ACHN (cell line): ENCODE measurements at regions not wholly inside any gene's neighbourhood (a gene's known extent, or its start where the extent isn't known, plus 50 kb on each side); places are given as distances from the start of the nearest gene placed in this dataset.
A peak's percentile ranks its signal among the peaks of the same experiment; 100 is the strongest.

Experiments used
- DNase-seq: peaks from one replicate; pipeline ENCODE4 v3.0.0-alpha.2; 2015
- in situ Hi-C: cut with HindIII; loops from 2 replicates; pipeline ENCODE4 v1.10.0; 2017; ENCODE audit warnings: low sequenced_read_pairs, low pct_ligation_motif_present, low pct_unique_long_range_greater_than_20kb

DNA sequence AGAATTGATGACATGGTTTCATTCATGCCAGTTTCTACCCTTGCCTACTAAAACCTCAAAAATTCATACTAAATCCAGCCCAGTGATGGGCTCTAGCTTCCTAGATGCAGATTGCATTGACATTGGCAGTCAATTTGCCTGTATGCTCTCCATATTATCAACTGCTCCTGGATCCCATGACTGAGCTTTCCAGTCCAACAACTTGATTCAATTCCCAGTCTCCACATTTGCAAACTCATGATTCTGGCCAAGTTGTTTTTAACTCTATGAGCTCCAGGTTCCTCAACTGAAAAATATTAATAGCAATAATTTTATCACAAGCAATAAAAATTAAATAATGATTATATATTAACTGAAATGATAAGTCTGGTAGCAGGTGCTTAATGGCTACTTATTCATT is 51.0 kb upstream of the DSC1 start:
- in situ Hi-C loops: no loop called here
- DNase-seq: no peak

GRCh38 chr18:31217038-31217849 is 54.6 kb upstream of the DSC1 start:
- DNase-seq: no peak
- in situ Hi-C loops: no loop called here

DNA sequence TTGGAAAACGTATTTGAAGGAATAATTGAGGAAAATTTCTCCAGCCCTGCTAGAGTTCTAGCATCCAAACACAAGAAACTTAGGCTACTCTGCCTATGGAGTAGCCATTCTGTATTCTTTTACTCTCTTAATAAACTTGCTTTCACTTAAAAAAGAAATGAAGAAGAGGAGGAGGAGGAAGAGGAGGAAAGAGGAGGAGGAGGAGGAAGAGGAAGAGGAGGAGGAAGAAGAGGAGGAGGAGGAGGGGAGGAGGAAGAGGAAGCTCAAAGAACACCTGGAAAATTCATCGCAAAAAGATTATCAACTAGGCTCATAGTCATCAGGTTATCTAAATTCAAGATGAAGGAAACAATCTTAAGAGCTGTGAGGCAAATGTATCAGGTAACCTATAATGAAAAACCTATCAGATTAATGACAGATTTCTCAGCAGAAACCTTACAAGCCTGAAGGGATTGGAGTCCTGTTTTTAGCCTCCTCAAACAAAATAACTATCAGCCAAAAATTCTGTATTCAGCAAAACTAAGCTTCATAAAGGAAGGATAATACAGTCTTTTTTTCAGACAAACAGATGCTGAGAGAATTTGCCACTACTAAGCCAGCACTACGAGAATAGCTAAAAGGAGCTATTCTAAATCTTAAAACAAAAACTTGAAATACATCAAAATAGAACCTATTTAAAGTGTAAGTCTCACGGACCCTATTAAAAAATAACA is 56.2 kb upstream of the DSC1 start:
- DNase-seq: no peak
- in situ Hi-C loops: no loop called here

DNA sequence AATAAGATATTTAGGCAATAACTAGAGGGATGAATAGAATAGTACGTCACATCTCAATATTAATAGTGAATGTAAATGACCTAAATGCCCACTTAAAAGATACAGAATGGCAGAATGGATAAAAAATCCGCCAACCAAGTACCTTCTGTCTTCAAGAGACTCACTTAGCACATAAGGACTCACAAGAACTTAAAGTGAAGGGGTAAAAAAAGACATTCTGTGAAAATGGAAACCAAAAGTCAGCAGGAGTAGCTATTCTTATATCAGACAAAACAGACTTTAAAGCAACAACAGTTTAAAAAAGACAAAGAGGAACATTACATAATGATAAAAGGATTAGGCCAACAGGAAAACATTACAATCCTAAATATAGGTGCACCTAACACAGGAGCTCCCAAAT is 56.7 kb upstream of the DSC1 start:
- in situ Hi-C loops: no loop called here
- DNase-seq: no peak

DNA sequence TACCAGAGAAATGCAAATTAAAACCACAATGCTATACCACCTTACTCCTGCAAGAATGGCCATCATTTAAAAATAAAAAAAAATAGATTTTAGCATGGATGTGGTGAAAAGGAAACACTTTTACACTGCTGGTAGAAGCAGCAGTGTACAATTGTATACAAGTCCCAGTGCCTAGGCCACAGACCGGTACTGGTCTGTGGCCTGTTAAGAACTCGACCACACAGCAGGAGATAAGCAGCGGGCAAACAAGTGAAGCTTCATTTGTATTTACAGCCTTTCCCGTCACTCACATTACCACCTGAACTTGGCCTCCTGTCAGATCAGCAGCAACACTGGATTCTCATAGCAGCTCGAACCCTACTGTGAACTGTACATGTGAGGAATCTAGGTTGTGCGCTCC is 60.7 kb upstream of the DSC1 start:
- DNase-seq: no peak
- in situ Hi-C loops: no loop called here

DNA sequence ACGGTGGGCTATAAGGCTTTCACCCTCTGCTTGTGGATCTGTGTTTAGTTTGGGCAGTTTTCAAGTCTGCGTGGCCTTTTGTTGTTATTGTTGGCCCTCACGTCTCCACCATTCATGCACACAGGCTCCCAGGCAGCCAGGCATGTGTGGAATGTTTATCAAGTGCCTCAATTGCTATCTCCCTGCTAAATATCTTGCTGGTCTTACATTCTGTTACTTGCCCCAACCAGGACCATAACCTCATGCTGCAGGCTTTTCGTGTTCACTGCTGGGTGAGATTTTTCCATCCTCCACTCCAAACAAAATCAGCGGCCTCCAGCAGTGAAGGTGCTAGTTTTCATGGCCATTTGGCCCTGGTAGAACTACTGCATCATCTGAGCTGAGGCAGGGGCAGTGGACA is 63.0 kb upstream of the DSC1 start:
- DNase-seq: peak; percentile 8
- in situ Hi-C loops: no loop called here

DNA sequence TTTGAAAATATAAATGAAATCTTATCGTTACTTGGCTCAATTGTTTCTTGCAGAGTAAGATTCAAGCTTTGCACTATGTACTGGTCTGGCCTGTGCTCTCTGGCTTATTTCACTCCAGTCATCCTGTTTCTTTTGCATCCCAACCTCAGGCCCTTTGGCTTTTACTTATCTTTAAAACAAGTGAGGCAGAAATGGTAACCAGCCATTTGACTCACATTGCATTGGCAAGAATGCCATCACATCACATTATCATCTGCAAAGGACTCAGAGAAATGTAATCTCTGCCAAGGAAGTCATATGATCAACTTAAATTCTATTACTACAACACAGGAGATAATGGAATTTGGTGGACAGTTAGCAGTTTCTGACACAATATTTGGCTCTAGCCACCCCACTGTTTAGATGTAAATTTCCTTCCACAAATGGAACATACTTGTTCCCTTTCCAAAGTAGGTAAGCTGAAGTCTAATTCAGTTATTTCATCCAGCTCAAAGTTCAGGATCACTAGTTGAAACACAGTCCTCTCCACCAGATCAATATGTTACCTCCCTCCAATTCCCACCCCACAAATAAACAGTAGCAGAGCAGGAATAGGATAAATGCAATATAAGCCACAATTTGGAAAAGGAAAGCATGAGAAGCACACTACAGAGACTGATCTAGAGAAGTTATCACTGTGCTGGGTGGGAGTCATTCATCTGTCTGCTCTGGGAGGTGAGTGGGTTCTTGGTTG is 65.0 kb upstream of the DSC1 start:
- in situ Hi-C loops: no loop called here
- DNase-seq: no peak

GRCh38 chr18:31229829-31230228 is 67.2 kb upstream of the DSC1 start:
- in situ Hi-C loops: no loop called here
- no peak for DNase-seq

GRCh38 chr18:31230495-31230894 is 67.8 kb upstream of the DSC1 start:
- in situ Hi-C loops: no loop called here
- peak; percentile 36 for DNase-seq

- no peak for DNase-seq
- in situ Hi-C loops: no loop called here
Measured at GRCh38 chr18:31232013-31232412, 69.4 kb upstream of the DSC1 start.

GRCh38 chr18:31232775-31233424 is 70.2 kb upstream of the DSC1 start:
- in situ Hi-C loops: no loop called here
- no peak for DNase-seq

GRCh38 chr18:31233621-31234275 is 71.1 kb upstream of the DSC1 start:
- DNase-seq: no peak
- in situ Hi-C loops: no loop called here

DNA sequence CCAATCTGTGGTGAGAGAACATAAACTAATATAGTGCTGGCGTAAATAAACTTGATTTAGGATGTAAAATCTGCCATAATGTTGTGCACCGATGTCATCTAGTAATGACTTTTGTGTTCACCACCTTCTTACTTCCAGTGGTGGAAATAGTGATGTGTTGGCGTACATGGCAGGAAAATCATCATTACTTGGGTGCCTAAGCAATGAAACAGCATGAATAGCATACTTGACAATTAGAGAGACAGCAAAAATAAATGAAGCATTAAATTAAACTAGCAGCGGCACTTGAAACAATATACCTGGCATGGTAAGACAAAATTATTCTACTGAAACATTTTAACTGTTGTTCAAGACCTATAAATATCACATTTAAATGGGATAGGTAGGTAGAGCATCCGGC is 73.2 kb upstream of the DSC1 start:
- in situ Hi-C loops: no loop called here
- DNase-seq: no peak

DNA sequence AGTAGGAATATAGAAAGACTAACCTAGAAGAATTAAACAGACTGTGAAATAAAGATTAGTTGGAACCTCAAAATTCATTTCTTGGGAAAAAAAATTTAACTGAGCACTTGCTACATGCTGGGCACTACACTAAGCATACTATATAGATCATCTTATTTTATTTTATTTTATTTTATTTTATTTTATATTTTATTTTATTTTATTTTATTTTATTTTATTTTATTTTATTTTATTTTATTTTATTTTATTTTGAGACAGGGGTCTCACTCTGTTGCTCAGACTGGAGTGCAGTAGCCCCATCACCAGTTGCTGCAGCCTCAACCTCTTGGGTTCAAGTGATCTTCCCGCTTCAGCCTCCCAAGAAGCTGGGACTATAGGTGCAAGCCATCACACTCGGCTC is 74.5 kb upstream of the DSC1 start:
- in situ Hi-C loops: no loop called here
- no peak for DNase-seq

DNA sequence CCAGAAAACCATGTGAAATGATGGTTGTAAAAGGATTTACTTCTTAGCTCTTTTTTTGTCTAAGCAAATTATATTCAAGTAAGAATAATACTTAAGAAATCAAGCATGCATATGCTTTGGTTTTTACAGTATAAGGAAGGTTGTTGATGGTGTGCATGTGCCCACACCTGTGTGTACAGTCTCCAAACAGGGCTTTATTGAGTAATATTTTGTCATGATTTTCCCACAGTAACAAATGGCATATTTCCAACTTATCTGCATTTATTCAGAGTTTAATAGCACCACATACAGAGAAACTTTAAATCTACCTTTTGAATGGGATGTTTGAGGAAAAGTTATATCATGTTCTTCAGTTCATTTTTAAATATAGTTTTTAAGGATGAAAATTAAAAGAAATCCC is 76.5 kb upstream of the DSG1 start:
- no peak for DNase-seq
- in situ Hi-C loops: no loop called here

DNA sequence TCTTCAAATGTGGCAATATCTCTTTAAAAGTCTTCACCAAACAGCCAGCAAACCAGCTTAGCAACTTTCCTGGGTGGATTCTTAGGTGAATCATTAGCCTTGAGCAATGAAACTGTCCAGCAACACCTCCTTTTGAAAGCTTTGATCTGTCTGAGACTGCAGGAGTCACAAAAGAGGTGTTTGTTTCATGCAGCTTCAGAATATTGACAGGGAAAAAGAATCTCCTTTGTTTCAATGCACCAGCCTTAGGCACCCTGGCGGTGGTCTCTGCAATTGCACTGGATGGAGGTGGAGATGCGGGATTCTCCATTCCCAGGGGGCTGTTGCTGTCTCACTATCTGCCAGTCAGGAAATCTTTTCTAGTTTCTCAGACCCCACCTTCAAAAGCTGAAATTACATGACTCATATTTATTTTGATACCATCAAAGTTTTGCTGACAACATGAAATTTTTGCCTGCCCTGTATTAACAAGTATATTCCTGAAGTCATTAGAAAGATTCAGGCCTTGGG is 76.0 kb upstream of the DSG1 start:
- in situ Hi-C loops: no loop called here
- peak; percentile 68 for DNase-seq

- DNase-seq: no peak
- in situ Hi-C loops: no loop called here
Measured at GRCh38 chr18:31243740-31244512, 74.0 kb upstream of the DSG1 start.
